ENCODE measurements at regions not wholly inside any gene's neighbourhood (a gene's known extent, or its start where the extent isn't known, plus 50 kb on each side); places are given as distances from the start of the nearest gene placed in this dataset.

DNA sequence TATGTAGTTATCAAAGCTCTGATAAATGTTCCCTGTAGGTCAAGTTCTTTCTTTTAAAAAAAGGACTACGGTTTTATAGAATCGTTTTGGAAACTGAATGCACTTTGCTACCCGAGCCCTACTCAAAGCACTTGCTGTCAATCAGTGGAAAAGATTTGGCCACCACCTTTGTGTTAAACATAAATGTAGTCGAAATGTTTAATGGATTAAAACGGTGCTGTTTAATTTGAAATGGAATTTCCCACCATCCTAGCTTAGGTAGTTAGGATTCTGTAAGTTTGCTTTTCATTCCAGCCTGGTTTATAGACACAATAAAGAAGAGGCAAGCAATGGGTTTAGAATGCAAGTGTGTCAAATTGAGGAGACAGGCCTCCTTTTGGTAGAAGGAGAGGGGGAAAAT is 69.4 kb upstream of the MMADHC start:
- Histone ChIP-seq H3K36me3 (replicated peaks; ENCODE audit: control insufficient read depth, insufficient read depth, low read length) (no peaks in the 10 kb centered on the region), H3K27me3 (ENCODE audit: control insufficient read depth, insufficient read depth, low read length) (no peaks in the 10 kb centered on the region), H3K4me3 (ENCODE audit: insufficient read depth, low read depth, low read length) (no peak overlapping the region)
- DNase-seq = no peak

DNA sequence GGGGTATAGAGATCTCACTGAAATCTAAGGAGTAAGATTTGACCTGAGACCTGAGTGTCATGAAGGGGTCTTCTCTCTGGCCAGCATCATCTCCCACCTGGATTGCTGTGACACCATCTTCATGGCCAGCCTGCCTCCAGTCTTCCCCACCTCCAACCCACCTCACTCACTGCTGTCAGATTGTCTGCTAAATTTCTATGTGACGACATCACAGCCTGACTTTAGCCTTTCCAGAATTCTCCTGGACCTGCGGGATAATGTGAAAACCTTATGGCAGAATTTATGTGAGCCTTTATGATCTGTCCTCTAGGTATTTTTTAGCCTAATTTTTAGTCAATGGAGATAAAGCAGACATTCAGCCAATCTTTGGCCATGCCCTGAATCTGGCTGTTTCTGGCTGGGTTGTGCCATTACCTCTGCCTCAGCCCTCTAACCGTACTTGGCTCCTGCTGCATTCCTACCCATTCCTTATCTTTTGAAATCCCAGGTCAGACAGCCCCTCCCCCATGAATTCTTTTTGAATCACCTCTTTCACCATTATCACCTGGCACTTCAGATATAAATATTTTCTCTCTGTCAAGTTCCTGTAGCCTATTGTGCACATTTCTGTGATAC is 66.4 kb upstream of the MMADHC start:
- Histone ChIP-seq H3K36me3 (replicated peaks; ENCODE audit: control insufficient read depth, insufficient read depth, low read length) (no peaks in the 10 kb centered on the region), H3K4me3 (ENCODE audit: insufficient read depth, low read depth, low read length) (no peak overlapping the region), H3K27me3 (ENCODE audit: control insufficient read depth, insufficient read depth, low read length) (no peaks in the 10 kb centered on the region)
- peak; percentile 3 for DNase-seq

DNA sequence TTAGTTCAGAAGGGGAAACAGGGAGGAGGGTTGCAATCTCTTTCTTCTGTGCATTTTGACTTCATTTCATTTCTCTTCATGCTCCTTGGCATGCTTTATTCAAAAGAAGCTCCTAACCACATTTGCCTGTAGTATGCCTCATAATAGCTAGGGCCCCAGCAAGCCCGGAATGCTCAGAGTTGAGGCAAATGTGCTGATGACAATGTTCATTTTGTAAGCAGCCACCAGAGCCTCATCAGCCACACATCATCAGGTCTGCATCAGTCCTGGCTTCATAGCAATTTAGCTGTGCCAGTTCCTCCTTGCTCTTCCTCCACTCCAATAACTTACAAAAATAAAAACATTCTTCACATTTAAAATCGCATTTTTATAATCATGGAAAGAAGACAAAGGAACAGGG is 65.4 kb upstream of the MMADHC start:
- no peak for DNase-seq
- Histone ChIP-seq H3K27me3 (ENCODE audit: control insufficient read depth, insufficient read depth, low read length) (no peaks in the 10 kb centered on the region), H3K36me3 (replicated peaks; ENCODE audit: control insufficient read depth, insufficient read depth, low read length) (no peaks in the 10 kb centered on the region), H3K4me3 (ENCODE audit: insufficient read depth, low read depth, low read length) (no peak overlapping the region)

DNA sequence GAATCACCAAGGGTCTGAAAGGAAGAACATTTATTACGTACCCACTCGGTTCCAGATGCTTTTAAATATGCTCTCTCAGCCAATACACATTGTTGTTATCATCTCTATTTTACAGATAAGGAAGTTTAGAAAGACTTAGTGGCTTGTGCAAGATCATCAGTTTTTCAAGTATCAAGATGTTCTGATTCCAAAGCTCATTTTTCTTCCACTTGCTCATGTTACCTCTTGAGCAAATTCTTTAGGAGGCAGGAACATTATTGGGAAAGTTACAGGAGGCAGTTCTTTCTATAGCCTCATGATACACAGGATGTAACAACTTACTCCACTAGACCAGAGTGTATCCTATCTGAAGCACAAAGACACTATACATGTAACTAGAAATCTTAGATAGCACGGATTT is 65.0 kb upstream of the MMADHC start:
- Histone ChIP-seq H3K27me3 (ENCODE audit: control insufficient read depth, insufficient read depth, low read length) (no peaks in the 10 kb centered on the region), H3K4me3 (ENCODE audit: insufficient read depth, low read depth, low read length) (no peak overlapping the region), H3K36me3 (replicated peaks; ENCODE audit: control insufficient read depth, insufficient read depth, low read length) (no peaks in the 10 kb centered on the region)
- DNase-seq = no peak

DNA sequence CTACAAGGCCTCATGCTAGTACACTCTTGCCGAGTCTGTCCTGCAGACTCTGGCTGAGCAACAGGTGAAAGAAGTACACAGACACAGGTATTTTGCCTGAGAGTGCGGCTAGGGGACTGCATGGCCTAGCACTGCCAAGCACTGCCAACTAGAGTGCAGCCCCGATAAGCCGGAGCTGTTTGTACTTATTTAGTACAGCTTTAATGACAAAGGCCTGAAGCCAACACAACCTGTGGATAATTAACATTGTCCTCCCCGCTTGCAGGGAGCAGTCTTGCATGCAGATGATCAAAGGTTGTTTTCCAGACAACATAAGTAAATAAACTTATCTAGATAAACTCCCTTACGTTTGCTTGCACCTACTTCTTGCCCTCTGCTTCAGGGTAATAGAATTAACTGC is 63.7 kb upstream of the MMADHC start:
- Histone ChIP-seq H3K27me3 (ENCODE audit: control insufficient read depth, insufficient read depth, low read length) (no peaks in the 10 kb centered on the region), H3K36me3 (replicated peaks; ENCODE audit: control insufficient read depth, insufficient read depth, low read length) (no peaks in the 10 kb centered on the region), H3K4me3 (ENCODE audit: insufficient read depth, low read depth, low read length) (no peak overlapping the region)
- no peak for DNase-seq

DNA sequence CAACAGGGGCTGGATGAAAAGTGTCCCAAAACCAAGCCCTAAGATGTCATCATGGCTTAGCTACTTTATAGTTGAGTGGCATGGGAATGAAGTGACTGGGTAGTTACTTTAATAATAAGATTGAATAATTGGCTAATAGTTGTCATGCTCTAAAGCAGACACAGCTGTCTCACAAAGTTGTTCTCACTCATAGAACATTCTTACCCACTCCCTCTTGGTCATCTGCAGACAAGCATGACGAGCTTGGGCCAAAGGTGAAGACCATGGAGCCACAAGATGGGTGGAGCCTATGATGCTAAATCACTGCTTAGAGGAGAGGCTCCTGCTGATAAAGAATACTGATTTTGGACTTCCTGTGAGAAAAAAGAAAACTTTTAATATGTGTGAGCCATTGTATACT is 62.4 kb upstream of the MMADHC start:
- Histone ChIP-seq H3K4me3 (ENCODE audit: insufficient read depth, low read depth, low read length) (no peak overlapping the region), H3K27me3 (ENCODE audit: control insufficient read depth, insufficient read depth, low read length) (no peaks in the 10 kb centered on the region), H3K36me3 (replicated peaks; ENCODE audit: control insufficient read depth, insufficient read depth, low read length) (no peaks in the 10 kb centered on the region)
- DNase-seq = no peak

DNA sequence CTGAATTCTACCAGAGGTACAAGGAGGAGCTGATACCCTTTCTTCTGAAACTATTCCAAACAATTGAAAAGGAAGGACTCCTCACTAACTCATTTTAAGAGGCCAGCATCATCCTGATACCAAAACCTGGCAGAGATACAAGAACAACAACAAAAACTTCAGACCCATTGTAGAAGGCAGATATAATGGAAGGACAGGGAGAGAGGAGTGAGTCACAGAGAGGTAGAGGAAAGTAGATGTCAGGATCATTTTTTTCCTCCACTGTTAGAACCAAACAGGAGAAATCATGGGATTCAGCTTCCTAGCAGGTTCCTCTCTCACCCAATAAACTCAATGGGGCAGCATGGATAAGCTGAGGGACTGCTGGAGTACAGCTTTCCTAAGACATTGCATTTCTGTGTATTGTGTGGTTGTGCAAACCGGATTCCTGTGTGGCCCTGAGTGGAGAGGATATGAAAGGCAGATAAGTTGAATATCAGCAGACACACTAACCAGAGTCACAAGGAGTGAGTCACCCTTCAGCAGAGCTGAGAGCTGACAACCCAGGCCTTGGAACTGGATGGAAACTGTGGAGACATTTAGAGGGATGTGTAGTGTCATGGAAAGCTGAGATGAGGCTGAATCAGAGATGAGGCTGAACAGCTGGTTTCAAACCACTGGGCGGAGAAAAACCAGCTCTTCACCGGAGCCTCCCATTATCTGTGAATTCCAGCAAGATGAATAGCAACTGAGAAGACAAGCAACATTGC is 60.9 kb upstream of the MMADHC start:
- Histone ChIP-seq H3K27me3 (ENCODE audit: control insufficient read depth, insufficient read depth, low read length) (no peaks in the 10 kb centered on the region), H3K36me3 (replicated peaks; ENCODE audit: control insufficient read depth, insufficient read depth, low read length) (no peaks in the 10 kb centered on the region), H3K4me3 (ENCODE audit: insufficient read depth, low read depth, low read length) (no peak overlapping the region)
- DNase-seq = no peak

DNA sequence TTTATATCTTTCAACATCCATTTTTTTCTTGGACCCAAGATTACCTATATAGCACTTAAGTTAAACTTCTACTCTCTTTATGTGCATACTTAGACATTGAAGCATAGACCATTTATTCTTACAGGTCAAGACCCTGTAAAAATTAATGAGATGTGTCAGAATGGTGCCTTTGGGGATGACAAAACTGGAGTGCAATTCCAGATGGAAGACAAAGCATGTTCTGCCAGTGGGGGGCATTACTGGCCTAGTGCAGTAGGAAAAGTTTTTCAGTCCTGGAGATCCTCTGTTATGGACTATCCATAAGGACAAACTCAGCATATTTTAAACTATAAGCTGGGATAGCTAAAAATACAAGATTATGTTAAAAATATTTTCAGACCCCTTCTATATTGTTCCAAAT is 57.8 kb upstream of the MMADHC start:
- DNase-seq = no peak
- Histone ChIP-seq H3K36me3 (replicated peaks; ENCODE audit: control insufficient read depth, insufficient read depth, low read length) (no peaks in the 10 kb centered on the region), H3K27me3 (ENCODE audit: control insufficient read depth, insufficient read depth, low read length) (no peaks in the 10 kb centered on the region), H3K4me3 (ENCODE audit: insufficient read depth, low read depth, low read length) (no peak overlapping the region)
